ENCODE measurements at regions not wholly inside any gene's neighbourhood (a gene's known extent, or its start where the extent isn't known, plus 50 kb on each side); places are given as distances from the start of the nearest gene placed in this dataset.
"Not testable (repeated sequence)": the region's sequence is repeated elsewhere in the genome, so short reads cannot be mapped to it uniquely, and the experiment has no call there.

GRCh38 chr13:109269381-109269780 is 517.0 kb downstream of the IRS2 start:
- not testable (repeated sequence) for TF ChIP-seq POLR2A (IDR thresholded peaks at IDR 0.05); CTCF (IDR thresholded peaks at IDR 0.05 in 4 of 5, conservative IDR thresholded peaks at IDR 0.05 in 1 of 5)

All from gastrocnemius medialis (tissue), 4 donors.